NB4 (cell line): ENCODE measurements at regions not wholly inside any gene's neighbourhood (a gene's known extent, or its start where the extent isn't known, plus 50 kb on each side); places are given as distances from the start of the nearest gene placed in this dataset.

Experiments
- POLR2A ChIP-seq: IDR thresholded peaks from 2 replicates; pipeline ENCODE4 v1.6.1; 2011; ENCODE audit warnings: mild to moderate bottlenecking; ENCODE audit not compliant: insufficient read length; ENCODE audit errors: extremely low read depth
- TF ChIP-seq, protein P1 (sequence below): IDR thresholded peaks from one replicate; pipeline ENCODE4 v1.5.1; 2012; ENCODE audit warnings: low read depth, low read length

DNA sequence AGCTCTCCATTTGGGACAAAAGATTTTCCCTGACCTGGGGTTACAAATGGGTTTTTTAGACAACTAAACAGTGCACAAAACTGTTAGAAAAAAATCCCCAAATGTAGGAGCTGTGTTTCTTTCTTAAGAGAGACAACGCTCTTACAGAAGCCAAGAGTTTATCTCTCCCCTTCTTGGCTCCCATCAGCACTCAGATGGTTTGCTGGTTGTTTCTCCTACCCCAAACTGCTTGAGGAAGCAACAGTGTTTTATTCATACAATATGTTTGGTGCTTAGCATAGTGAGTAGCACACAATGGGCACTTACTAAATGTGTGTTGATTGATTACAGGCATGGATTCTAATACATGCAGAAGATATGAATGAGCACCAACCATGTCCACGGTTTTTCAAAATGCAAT, 209.5 kb upstream of the ANO5 start:
- TF ChIP-seq, protein P1, sequence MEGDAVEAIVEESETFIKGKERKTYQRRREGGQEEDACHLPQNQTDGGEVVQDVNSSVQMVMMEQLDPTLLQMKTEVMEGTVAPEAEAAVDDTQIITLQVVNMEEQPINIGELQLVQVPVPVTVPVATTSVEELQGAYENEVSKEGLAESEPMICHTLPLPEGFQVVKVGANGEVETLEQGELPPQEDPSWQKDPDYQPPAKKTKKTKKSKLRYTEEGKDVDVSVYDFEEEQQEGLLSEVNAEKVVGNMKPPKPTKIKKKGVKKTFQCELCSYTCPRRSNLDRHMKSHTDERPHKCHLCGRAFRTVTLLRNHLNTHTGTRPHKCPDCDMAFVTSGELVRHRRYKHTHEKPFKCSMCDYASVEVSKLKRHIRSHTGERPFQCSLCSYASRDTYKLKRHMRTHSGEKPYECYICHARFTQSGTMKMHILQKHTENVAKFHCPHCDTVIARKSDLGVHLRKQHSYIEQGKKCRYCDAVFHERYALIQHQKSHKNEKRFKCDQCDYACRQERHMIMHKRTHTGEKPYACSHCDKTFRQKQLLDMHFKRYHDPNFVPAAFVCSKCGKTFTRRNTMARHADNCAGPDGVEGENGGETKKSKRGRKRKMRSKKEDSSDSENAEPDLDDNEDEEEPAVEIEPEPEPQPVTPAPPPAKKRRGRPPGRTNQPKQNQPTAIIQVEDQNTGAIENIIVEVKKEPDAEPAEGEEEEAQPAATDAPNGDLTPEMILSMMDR, result no peak
- TF ChIP-seq POLR2A, result no peak
